Stimulated activated CD4-positive, alpha-beta T cell treated with anti-CD3 and anti-CD28 coated beads, Interleukin-1b, Interleukin-23, amount 100 ng/mL, for 4 hours (primary cell): ENCODE measurements at regions not wholly inside any gene's neighbourhood (a gene's known extent, or its start where the extent isn't known, plus 50 kb on each side); places are given as distances from the start of the nearest gene placed in this dataset.

Source experiments
- DNase-seq, 2 donors: peaks; one replicate each; pipeline ENCODE4 v3.0.0-alpha.2; 2020; ENCODE audit warnings: low read depth in 2 of 2

GRCh38 chr13:94968757-94969086 is 256.4 kb upstream of the SOX21 start:
- no peak for DNase-seq

- DNase-seq = peak in 1 of 2 donors; percentile 2
Observed at GRCh38 chr13:94968040-94968756, 255.9 kb upstream of the SOX21 start.

GRCh38 chr13:94967183-94968039 is 255.1 kb upstream of the SOX21 start:
- DNase-seq = peak in 1 of 2 donors; percentile 26

GRCh38 chr13:94966422-94966955 is 254.1 kb upstream of the SOX21 start:
- no peak for DNase-seq

- no peak for DNase-seq
Observed at GRCh38 chr13:94959626-94960025, 247.3 kb upstream of the SOX21 start.

- no peak for DNase-seq
Observed at GRCh38 chr13:94956417-94957110, 244.2 kb upstream of the SOX21 start.

- no peak for DNase-seq
Observed at GRCh38 chr13:94952787-94953186, 240.4 kb upstream of the SOX21 start.

- no peak for DNase-seq
Observed at GRCh38 chr13:94950303-94950702, 238.0 kb upstream of the SOX21 start.

GRCh38 chr13:94947965-94948371 is 235.6 kb upstream of the SOX21 start:
- no peak for DNase-seq

- no peak for DNase-seq
Observed at GRCh38 chr13:94947392-94947791, 235.0 kb upstream of the SOX21 start.

GRCh38 chr13:94946039-94946438 is 233.7 kb upstream of the SOX21 start:
- no peak for DNase-seq

- no peak for DNase-seq
Observed at GRCh38 chr13:94938124-94938523, 225.8 kb upstream of the SOX21 start.

- no peak for DNase-seq
Observed at GRCh38 chr13:94936633-94937032, 224.3 kb upstream of the SOX21 start.

- DNase-seq = no peak
Observed at GRCh38 chr13:94933936-94934335, 221.6 kb upstream of the SOX21 start.

GRCh38 chr13:94933230-94933751 is 220.9 kb upstream of the SOX21 start:
- DNase-seq = no peak

- DNase-seq = no peak
Observed at GRCh38 chr13:94928127-94928775, 215.9 kb upstream of the SOX21 start.

GRCh38 chr13:94925263-94925662 is 212.9 kb upstream of the SOX21 start:
- no peak for DNase-seq

GRCh38 chr13:94921181-94921580 is 208.8 kb upstream of the SOX21 start:
- no peak for DNase-seq

GRCh38 chr13:94920578-94920977 is 208.2 kb upstream of the SOX21 start:
- no peak for DNase-seq

- no peak for DNase-seq
Observed at GRCh38 chr13:94917824-94918223, 205.5 kb upstream of the SOX21 start.

GRCh38 chr13:94914895-94915294 is 202.6 kb upstream of the SOX21 start:
- DNase-seq = no peak

- no peak for DNase-seq
Observed at GRCh38 chr13:94906605-94907004, 194.3 kb upstream of the SOX21 start.
